Testis (tissue), 2 donors: ENCODE measurements at regions not wholly inside any gene's neighbourhood (a gene's known extent, or its start where the extent isn't known, plus 50 kb on each side); places are given as distances from the start of the nearest gene placed in this dataset.
"Not testable (repeated sequence)": the region's sequence is repeated elsewhere in the genome, so short reads cannot be mapped to it uniquely, and the experiment has no call there.

Source experiments
- DNase-seq: peaks from one replicate; pipeline ENCODE4 v3.0.0-alpha.2; 2019
- H3K27ac ChIP-seq, 2 donors: fragments of 200-600 bp; sonication (generic); one replicate each; pipeline ENCODE4 v1.5.1; 2019
- H3K27me3 ChIP-seq: fragments of 200-600 bp; sonication (generic); one replicate; pipeline ENCODE4 v1.5.1; 2019
- H3K36me3 ChIP-seq: fragments of 200-600 bp; sonication (generic); one replicate; pipeline ENCODE4 v1.5.1; 2017; ENCODE audit warnings: low read depth; ENCODE audit errors: missing control alignments
- H3K4me1 ChIP-seq: fragments of 200-600 bp; sonication (generic); one replicate; pipeline ENCODE4 v1.5.1; 2019
- H3K4me3 ChIP-seq, 2 donors: fragments of 200-600 bp; sonication (generic); one replicate each; pipeline ENCODE4 v1.5.1; 2017 to 2019
- H3K9me3 ChIP-seq: fragments of 200-600 bp; sonication (generic); one replicate; pipeline ENCODE4 v1.5.1; 2017
- CTCF ChIP-seq, 3 experiments: fragments of 450-650 bp in 2 of 3; fragments of 200-600 bp in 1 of 3; sonication (generic) in 1 of 3; IDR thresholded peaks; one replicate each; pipeline ENCODE4 v1.5.1; 2016 to 2019; ENCODE audit warnings: antibody characterized with exemption in 3 of 3, mild to moderate bottlenecking in 2 of 3, moderate library complexity in 1 of 3
- POLR2A ChIP-seq: fragments of 450-650 bp; IDR thresholded peaks from one replicate; pipeline ENCODE4 v1.6.1; 2017; ENCODE audit warnings: antibody characterized with exemption, mild to moderate bottlenecking, moderate library complexity
- WGBS, 2 donors: methylation state at CpG; one replicate each; pipeline ENCODE4 v1.1.5; 2018; 5-methylcytosine and 5-hydroxymethylcytosine counted together
- intact Hi-C: fragments of 100-400 bp; cut with DNase I; formaldehyde crosslinking; loops from one replicate; pipeline ENCODE4 v1.15.1; 2023; ENCODE audit warnings: low total_unique reads

- TF ChIP-seq CTCF (IDR thresholded peaks at IDR 0.05) = peak in 1 of 3 experiments; percentile 14
- intact Hi-C loops, H3K36me3 ChIP-seq, H3K27me3 ChIP-seq, H3K4me1 ChIP-seq, H3K27ac ChIP-seq, H3K9me3 ChIP-seq, H3K4me3 ChIP-seq: not testable (repeated sequence)
- peak; percentile 60 for DNase-seq
- 37 to 52% methylated on average over 3 to 8 of the region's 8 CpGs for WGBS, 2 donors
Observed at GRCh38 chr13:18643644-18644172, 537.9 kb downstream of the TUBA3C start.

GRCh38 chr13:18628928-18629327 is 552.7 kb downstream of the TUBA3C start:
- H3K27ac ChIP-seq, intact Hi-C loops, DNase-seq, H3K9me3 ChIP-seq, H3K27me3 ChIP-seq, H3K36me3 ChIP-seq, H3K4me1 ChIP-seq: not testable (repeated sequence)
- 57% methylated on average over 15 of the region's 31 CpGs; no CpG with 5 or more reads in 1 of the 2 donors for WGBS, 2 donors
- H3K4me3 ChIP-seq = peak overlapping the region in 1 of 2 donors; percentile 59

- no peaks in the 10 kb centered on the region for H3K27me3 ChIP-seq
- H3K36me3 ChIP-seq = no peaks in the 10 kb centered on the region
- 40% methylated on average over 17 of the region's 39 CpGs; no CpG with 5 or more reads in 1 of the 2 donors for WGBS, 2 donors
- H3K4me3 ChIP-seq = peak overlapping the region in 1 of 2 donors; percentile 59
- no peak for TF ChIP-seq CTCF (IDR thresholded peaks at IDR 0.05)
- TF ChIP-seq POLR2A = no peak
- intact Hi-C loops = no loop called here
- H3K9me3 ChIP-seq = no peaks in the 10 kb centered on the region
- peak; percentile 67 for DNase-seq
- H3K4me1 ChIP-seq = no peaks in the 10 kb centered on the region
- no peak overlapping the region for H3K27ac ChIP-seq
Observed at GRCh38 chr13:18628428-18628827, 553.2 kb downstream of the TUBA3C start.

- intact Hi-C loops, H3K27ac ChIP-seq, DNase-seq, H3K36me3 ChIP-seq, H3K9me3 ChIP-seq, H3K4me3 ChIP-seq, H3K27me3 ChIP-seq, H3K4me1 ChIP-seq: not testable (repeated sequence)
- WGBS, 2 donors = 54 to 90% methylated on average over 2 to 4 of the region's 4 CpGs
Observed at GRCh38 chr13:18624061-18624460, 557.6 kb downstream of the TUBA3C start.

- H3K27ac ChIP-seq, intact Hi-C loops: not testable (repeated sequence)
Observed at GRCh38 chr13:18618442-18618841, 563.2 kb downstream of the TUBA3C start.

GRCh38 chr13:18610476-18610875 is 571.1 kb downstream of the TUBA3C start:
- H3K36me3 ChIP-seq = not testable (repeated sequence)
- 53 to 77% methylated on average over 3 to 13 of the region's 14 CpGs for WGBS, 2 donors

More at GRCh38 chr13:18618442-18618841, 563.2 kb downstream of the TUBA3C start:
- not testable (repeated sequence) for H3K27me3 ChIP-seq, DNase-seq, H3K36me3 ChIP-seq, H3K9me3 ChIP-seq, H3K4me3 ChIP-seq, H3K4me1 ChIP-seq
- 58 to 71% methylated on average over 2 of the region's 4 CpGs for WGBS, 2 donors

GRCh38 chr13:18609371-18609770 is 572.3 kb downstream of the TUBA3C start:
- intact Hi-C loops, H3K36me3 ChIP-seq, H3K4me1 ChIP-seq, H3K27ac ChIP-seq, H3K9me3 ChIP-seq, DNase-seq, H3K27me3 ChIP-seq: not testable (repeated sequence)
- peak overlapping the region in 1 of 2 donors; percentile 20 for H3K4me3 ChIP-seq
- 50% methylated on average over 20 of the region's 42 CpGs; no CpG with 5 or more reads in 1 of the 2 donors for WGBS, 2 donors

More at GRCh38 chr13:18610476-18610875, 571.1 kb downstream of the TUBA3C start:
- H3K27ac ChIP-seq, intact Hi-C loops, H3K9me3 ChIP-seq, DNase-seq, H3K4me1 ChIP-seq, H3K4me3 ChIP-seq, H3K27me3 ChIP-seq: not testable (repeated sequence)

- H3K9me3 ChIP-seq, DNase-seq, H3K27ac ChIP-seq, H3K27me3 ChIP-seq, intact Hi-C loops, H3K36me3 ChIP-seq, H3K4me3 ChIP-seq, H3K4me1 ChIP-seq: not testable (repeated sequence)
- WGBS, 2 donors = 33 to 41% methylated on average over 9 to 23 of the region's 40 CpGs
Observed at GRCh38 chr13:18608851-18609250, 572.8 kb downstream of the TUBA3C start.

- H3K4me1 ChIP-seq, DNase-seq, H3K27me3 ChIP-seq, H3K9me3 ChIP-seq, intact Hi-C loops, H3K27ac ChIP-seq, H3K36me3 ChIP-seq, H3K4me3 ChIP-seq: not testable (repeated sequence)
- WGBS, 2 donors = 51 to 66% methylated on average over 8 to 12 of the region's 24 CpGs
Observed at GRCh38 chr13:18600366-18600765, 581.3 kb downstream of the TUBA3C start.
